DOHH2 (cell line): ENCODE measurements at regions not wholly inside any gene's neighbourhood (a gene's known extent, or its start where the extent isn't known, plus 50 kb on each side); places are given as distances from the start of the nearest gene placed in this dataset.

Source experiments
- H3F3A ChIP-seq: fragments of 200-600 bp; sonication (generic), shearing (Covaris generic); 2 replicates; pipeline ENCODE4 v1.6.0; 2016; ENCODE audit warnings: antibody characterized with exemption, mild to moderate bottlenecking; ENCODE audit not compliant: control insufficient read depth, insufficient read depth
- H3K27ac ChIP-seq: fragments of 200-600 bp; sonication (generic); 2 replicates; pipeline ENCODE4 v1.5.1; 2014; ENCODE audit warnings: low read depth, mild to moderate bottlenecking, low read length, moderate library complexity
- H3K27me3 ChIP-seq: fragments of 200-600 bp; sonication (generic); 2 replicates; pipeline ENCODE4 v1.6.1; 2014; ENCODE audit warnings: mild to moderate bottlenecking, low read length, mixed read lengths; ENCODE audit not compliant: control insufficient read depth
- H3K36me3 ChIP-seq: fragments of 200-600 bp; sonication (generic); 2 replicates; pipeline ENCODE4 v1.6.1; 2014; ENCODE audit warnings: mild to moderate bottlenecking, low read length, moderate library complexity, mixed read lengths; ENCODE audit not compliant: control insufficient read depth
- H3K4me1 ChIP-seq: fragments of 200-600 bp; sonication (generic); 2 replicates; pipeline ENCODE4 v1.6.1; 2014; ENCODE audit warnings: mild to moderate bottlenecking, low read length, mixed read lengths; ENCODE audit not compliant: control insufficient read depth
- H3K4me2 ChIP-seq: fragments of 200-600 bp; sonication (generic); 2 replicates; pipeline ENCODE4 v1.6.0; 2014; ENCODE audit warnings: mild to moderate bottlenecking, low read length, moderate library complexity
- H3K4me3 ChIP-seq: fragments of 200-600 bp; sonication (generic); 2 replicates; pipeline ENCODE4 v1.5.1; 2014; ENCODE audit warnings: mild to moderate bottlenecking, low read length, mixed read lengths
- H3K79me2 ChIP-seq: fragments of 200-600 bp; sonication (generic); 2 replicates; pipeline ENCODE4 v1.6.1; 2014; ENCODE audit warnings: mild to moderate bottlenecking, low read length, mixed read lengths; ENCODE audit not compliant: control insufficient read depth
- H3K9me2 ChIP-seq: fragments of 200-600 bp; sonication (generic); replicated peaks from 2 replicates; pipeline ENCODE4 v1.6.1; 2014; ENCODE audit warnings: mild to moderate bottlenecking, low read length, mixed read lengths; ENCODE audit not compliant: control insufficient read depth
- H3K9me3 ChIP-seq: fragments of 200-600 bp; sonication (generic); 2 replicates; pipeline ENCODE4 v1.6.1; 2014; ENCODE audit warnings: antibody characterized with exemption, low read length, mixed read lengths; ENCODE audit not compliant: control insufficient read depth, insufficient read depth
- H4K20me1 ChIP-seq: fragments of 200-600 bp; sonication (generic); 2 replicates; pipeline ENCODE4 v1.6.0; 2014; ENCODE audit warnings: low read depth, mild to moderate bottlenecking, antibody characterized with exemption, low read length, moderate library complexity; ENCODE audit not compliant: control insufficient read depth, insufficient read depth
- EZH2phosphoT487 ChIP-seq: fragments of 200-600 bp; sonication (generic); IDR thresholded peaks from 2 replicates; pipeline ENCODE4 v1.6.1; 2017; ENCODE audit warnings: borderline replicate concordance, mild to moderate bottlenecking, antibody characterized with exemption, low read length, moderate library complexity, mixed read lengths
- TF ChIP-seq, protein P1 (sequence below): fragments of 200-600 bp; sonication (generic); IDR thresholded peaks from one replicate; pipeline ENCODE4 v1.5.1; 2014; ENCODE audit warnings: antibody characterized with exemption, mild to moderate bottlenecking, low read depth, low read length; ENCODE audit not compliant: poor library complexity, severe bottlenecking

GRCh38 chr7:142592664-142593063, 156.6 kb upstream of the PRSS1 start:
- Histone ChIP-seq H3K4me1 (no peaks in the 10 kb centered on the region), H3F3A (no peaks in the 10 kb centered on the region), H3K79me2 (no peaks in the 10 kb centered on the region), H4K20me1 (no peaks in the 10 kb centered on the region), H3K27me3 (peaks cover 33% of the 10 kb centered on the region), H3K4me2 (no peak overlapping the region), H3K4me3 (no peak overlapping the region), H3K9me3 (no peaks in the 10 kb centered on the region), H3K36me3 (no peaks in the 10 kb centered on the region), H3K9me2 (no peaks in the 10 kb centered on the region), H3K27ac (no peak overlapping the region)
- TF ChIP-seq, protein P1, sequence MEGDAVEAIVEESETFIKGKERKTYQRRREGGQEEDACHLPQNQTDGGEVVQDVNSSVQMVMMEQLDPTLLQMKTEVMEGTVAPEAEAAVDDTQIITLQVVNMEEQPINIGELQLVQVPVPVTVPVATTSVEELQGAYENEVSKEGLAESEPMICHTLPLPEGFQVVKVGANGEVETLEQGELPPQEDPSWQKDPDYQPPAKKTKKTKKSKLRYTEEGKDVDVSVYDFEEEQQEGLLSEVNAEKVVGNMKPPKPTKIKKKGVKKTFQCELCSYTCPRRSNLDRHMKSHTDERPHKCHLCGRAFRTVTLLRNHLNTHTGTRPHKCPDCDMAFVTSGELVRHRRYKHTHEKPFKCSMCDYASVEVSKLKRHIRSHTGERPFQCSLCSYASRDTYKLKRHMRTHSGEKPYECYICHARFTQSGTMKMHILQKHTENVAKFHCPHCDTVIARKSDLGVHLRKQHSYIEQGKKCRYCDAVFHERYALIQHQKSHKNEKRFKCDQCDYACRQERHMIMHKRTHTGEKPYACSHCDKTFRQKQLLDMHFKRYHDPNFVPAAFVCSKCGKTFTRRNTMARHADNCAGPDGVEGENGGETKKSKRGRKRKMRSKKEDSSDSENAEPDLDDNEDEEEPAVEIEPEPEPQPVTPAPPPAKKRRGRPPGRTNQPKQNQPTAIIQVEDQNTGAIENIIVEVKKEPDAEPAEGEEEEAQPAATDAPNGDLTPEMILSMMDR: no peak
- TF ChIP-seq EZH2phosphoT487: no peak

GRCh38 chr7:142592231-142592630, 157.0 kb upstream of the PRSS1 start:
- H3K79me2 ChIP-seq: no peaks in the 10 kb centered on the region
- no peak overlapping the region for H3K27ac ChIP-seq
- no peak overlapping the region for H3K4me2 ChIP-seq
- no peak overlapping the region for H3K4me3 ChIP-seq
- H3F3A ChIP-seq: no peaks in the 10 kb centered on the region
- H3K36me3 ChIP-seq: no peaks in the 10 kb centered on the region
- H4K20me1 ChIP-seq: no peaks in the 10 kb centered on the region
- peaks cover 29% of the 10 kb centered on the region for H3K27me3 ChIP-seq
- no peaks in the 10 kb centered on the region for H3K9me3 ChIP-seq
- no peaks in the 10 kb centered on the region for H3K9me2 ChIP-seq
- TF ChIP-seq EZH2phosphoT487: no peak
- TF ChIP-seq, protein P1: no peak
- no peaks in the 10 kb centered on the region for H3K4me1 ChIP-seq

DNA sequence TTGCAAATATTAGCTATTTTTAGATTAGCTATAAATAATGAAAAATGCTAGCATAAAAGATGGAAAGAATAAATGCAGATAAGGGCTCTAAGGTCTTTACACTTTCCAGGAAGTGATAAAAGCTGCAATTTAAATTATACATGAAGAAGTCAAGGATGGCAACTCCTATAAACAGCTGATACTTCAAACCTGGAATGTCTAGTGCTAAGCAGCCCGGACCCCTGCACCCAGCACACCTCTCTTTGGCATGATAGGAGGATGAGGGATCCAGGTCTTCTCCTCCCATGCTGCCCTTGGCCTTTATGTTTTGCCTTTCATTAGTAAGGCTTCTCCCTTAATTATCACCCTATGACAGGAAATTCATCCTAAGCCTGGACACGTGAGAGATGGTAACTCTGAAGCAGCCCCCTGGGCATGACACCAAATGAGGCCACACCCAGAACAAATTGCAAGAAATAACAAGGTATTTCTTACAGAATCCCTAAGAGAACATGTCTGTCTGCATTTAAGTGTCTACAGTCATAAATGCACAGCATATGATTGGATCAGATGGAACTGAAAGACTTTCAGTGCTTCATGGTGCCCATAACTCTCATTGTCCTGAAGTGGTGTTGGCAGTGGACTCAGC, 158.3 kb upstream of the PRSS1 start:
- no peak for TF ChIP-seq EZH2phosphoT487

GRCh38 chr7:142590077-142590476, 159.2 kb upstream of the PRSS1 start:
- no peaks in the 10 kb centered on the region for H3F3A ChIP-seq
- no peaks in the 10 kb centered on the region for H3K9me3 ChIP-seq
- no peaks in the 10 kb centered on the region for H3K4me1 ChIP-seq
- no peak overlapping the region for H3K4me2 ChIP-seq
- no peaks in the 10 kb centered on the region for H3K36me3 ChIP-seq
- H3K9me2 ChIP-seq: no peaks in the 10 kb centered on the region
- H3K27ac ChIP-seq: no peak overlapping the region
- no peaks in the 10 kb centered on the region for H4K20me1 ChIP-seq
- H3K79me2 ChIP-seq: no peaks in the 10 kb centered on the region
- TF ChIP-seq EZH2phosphoT487: no peak
- TF ChIP-seq, protein P1: no peak
- peaks cover 14% of the 10 kb centered on the region for H3K27me3 ChIP-seq
- H3K4me3 ChIP-seq: no peak overlapping the region

More for the DNA sequence above, 158.3 kb upstream of the PRSS1 start:
- H3K79me2 ChIP-seq: no peaks in the 10 kb centered on the region
- no peak overlapping the region for H3K27ac ChIP-seq
- H3K4me3 ChIP-seq: no peak overlapping the region
- H3K4me1 ChIP-seq: no peaks in the 10 kb centered on the region
- no peaks in the 10 kb centered on the region for H3K9me3 ChIP-seq
- H3K9me2 ChIP-seq: no peaks in the 10 kb centered on the region
- no peaks in the 10 kb centered on the region for H3K36me3 ChIP-seq
- H3K4me2 ChIP-seq: no peak overlapping the region
- H4K20me1 ChIP-seq: no peaks in the 10 kb centered on the region
- no peaks in the 10 kb centered on the region for H3F3A ChIP-seq
- H3K27me3 ChIP-seq: peaks cover 20% of the 10 kb centered on the region
